WTC11 (cell line): ENCODE measurements at regions not wholly inside any gene's neighbourhood (a gene's known extent, or its start where the extent isn't known, plus 50 kb on each side); places are given as distances from the start of the nearest gene placed in this dataset.

Experiments
- ATAC-seq: fragments of 200-7000 bp; cut with Tn5 transposase; 2 replicates; pipeline ENCODE4 v1.10.0; 2021; ENCODE audit warnings: mild to moderate bottlenecking, moderate library complexity
- CTCF ChIA-PET: fragments of 300-600 bp; sonication (Branson Sonifier 250); formaldehyde crosslinking; loops from one replicate; lab custom pipeline; 2021; ENCODE audit warnings: antibody characterized with exemption; lab: Charles Lee
- POLR2A ChIA-PET: fragments of 350-600 bp; sonication (Branson Sonifier 250); formaldehyde crosslinking; loops from one replicate; lab custom pipeline; 2021; ENCODE audit warnings: antibody characterized with exemption; lab: Charles Lee
- DNase-seq: peaks from one replicate; pipeline ENCODE4 v3.0.0; 2021; ENCODE audit warnings: low spot score
- H3K27ac Mint-ChIP-seq: 2 replicates; pipeline ENCODE4 v1.8.0; 2021; ENCODE audit warnings: mixed read lengths
- H3K27me3 Mint-ChIP-seq: 2 replicates; pipeline ENCODE4 v1.8.0; 2021; ENCODE audit warnings: low read depth, mild to moderate bottlenecking, moderate library complexity, mixed read lengths
- H3K36me3 Mint-ChIP-seq: 2 replicates; pipeline ENCODE4 v1.8.0; 2021; ENCODE audit warnings: mixed read lengths
- H3K4me1 Mint-ChIP-seq: 2 replicates; pipeline ENCODE4 v1.8.0; 2022; ENCODE audit warnings: mixed read lengths
- H3K4me3 Mint-ChIP-seq: 2 replicates; pipeline ENCODE4 v1.8.0; 2021; ENCODE audit warnings: mild to moderate bottlenecking, moderate library complexity, mixed read lengths
- H3K9me3 Mint-ChIP-seq: 2 replicates; pipeline ENCODE4 v1.8.0; 2021; ENCODE audit warnings: mixed read lengths
- E2F5 ChIP-seq: sonication (generic); formaldehyde crosslinking; IDR thresholded peaks from 2 replicates; pipeline ENCODE4 v1.8.1; 2022; ENCODE audit warnings: mild to moderate bottlenecking, moderate library complexity, missing genetic modification reagents
- ELF4 ChIP-seq: sonication (generic); formaldehyde crosslinking; IDR thresholded peaks from 2 replicates; pipeline ENCODE4 v1.8.1; 2022; ENCODE audit warnings: low read depth, mild to moderate bottlenecking, moderate library complexity, missing genetic modification reagents
- FOXP1 ChIP-seq: sonication (generic); formaldehyde crosslinking; IDR thresholded peaks from 2 replicates; pipeline ENCODE4 v1.8.0; 2022; ENCODE audit warnings: missing genetic modification reagents, mild to moderate bottlenecking, moderate library complexity, borderline replicate concordance
- GABPB1 ChIP-seq: sonication (generic); formaldehyde crosslinking; IDR thresholded peaks from 2 replicates; pipeline ENCODE4 v1.8.1; 2023; ENCODE audit warnings: mild to moderate bottlenecking, missing genetic modification reagents
- GRHL2 ChIP-seq: fragments of 250-450 bp; sonication (Bioruptor Pico); IDR thresholded peaks from 2 replicates; pipeline ENCODE4 v1.8.0; 2022; ENCODE audit warnings: mild to moderate bottlenecking, moderate library complexity; ENCODE audit not compliant: insufficient replicate concordance, severe bottlenecking
- GTF2I ChIP-seq: fragments of 250-450 bp; sonication (Bioruptor Pico); conservative IDR thresholded peaks from 2 replicates; pipeline ENCODE4 v1.4.0; 2021; ENCODE audit warnings: mild to moderate bottlenecking
- HMGA2 ChIP-seq: fragments of 250-450 bp; sonication (Bioruptor Pico); IDR thresholded peaks from 2 replicates; pipeline ENCODE4 v1.4.0; 2021; ENCODE audit warnings: mild to moderate bottlenecking, moderate library complexity
- MYBL2 ChIP-seq: sonication (generic); formaldehyde crosslinking; IDR thresholded peaks from 2 replicates; pipeline ENCODE4 v1.8.1; 2023; ENCODE audit warnings: mild to moderate bottlenecking, moderate library complexity, missing genetic modification reagents
- NFYB ChIP-seq: sonication (generic); formaldehyde crosslinking; conservative IDR thresholded peaks from 2 replicates; pipeline ENCODE4 v1.8.0; 2022; ENCODE audit warnings: low read depth, missing genetic modification reagents
- NR1H2 ChIP-seq: sonication (generic); formaldehyde crosslinking; IDR thresholded peaks from 2 replicates; pipeline ENCODE4 v1.9.0; 2021; ENCODE audit warnings: mild to moderate bottlenecking, moderate library complexity, missing genetic modification reagents
- NR2C2 ChIP-seq: sonication (generic); formaldehyde crosslinking; IDR thresholded peaks from 2 replicates; pipeline ENCODE4 v1.8.0; 2022; ENCODE audit warnings: mild to moderate bottlenecking, missing genetic modification reagents
- PRRX2 ChIP-seq: fragments of 250-450 bp; sonication (Bioruptor Pico); IDR thresholded peaks from 2 replicates; pipeline ENCODE4 v1.8.0; 2021; ENCODE audit warnings: mild to moderate bottlenecking
- SOX15 ChIP-seq: fragments of 250-450 bp; sonication (Bioruptor Pico); IDR thresholded peaks from 2 replicates; pipeline ENCODE4 v1.9.0; 2021; ENCODE audit warnings: mild to moderate bottlenecking
- SP1 ChIP-seq: sonication (generic); formaldehyde crosslinking; conservative IDR thresholded peaks from 2 replicates; pipeline ENCODE4 v1.8.1; 2022; ENCODE audit warnings: missing genetic modification reagents
- TCF7 ChIP-seq: sonication (generic); formaldehyde crosslinking; IDR thresholded peaks from 2 replicates; pipeline ENCODE4 v1.8.0; 2022; ENCODE audit warnings: mild to moderate bottlenecking, low read depth, missing genetic modification reagents, moderate library complexity
- TEAD1 ChIP-seq: sonication (generic); formaldehyde crosslinking; IDR thresholded peaks from 2 replicates; pipeline ENCODE4 v1.8.0; 2022; ENCODE audit warnings: mild to moderate bottlenecking, missing genetic modification reagents
- ZMAT4 ChIP-seq: fragments of 250-450 bp; sonication (Bioruptor Pico); IDR thresholded peaks from 2 replicates; pipeline ENCODE4 v1.9.0; 2021; ENCODE audit warnings: mild to moderate bottlenecking
- ZNF138 ChIP-seq: sonication (generic); formaldehyde crosslinking; conservative IDR thresholded peaks from 2 replicates; pipeline ENCODE4 v1.8.1; 2022; ENCODE audit warnings: mild to moderate bottlenecking, moderate library complexity, missing genetic modification reagents
- ZNF219 ChIP-seq: sonication (generic); formaldehyde crosslinking; IDR thresholded peaks from 2 replicates; pipeline ENCODE4 v1.8.0; 2023; ENCODE audit warnings: missing genetic modification reagents, mild to moderate bottlenecking, borderline replicate concordance
- ZNF232 ChIP-seq: sonication (generic); formaldehyde crosslinking; IDR thresholded peaks from 2 replicates; pipeline ENCODE4 v1.8.0; 2022; ENCODE audit warnings: mild to moderate bottlenecking, missing genetic modification reagents
- ZNF423 ChIP-seq: fragments of 250-450 bp; sonication (Bioruptor Pico); IDR thresholded peaks from 2 replicates; pipeline ENCODE4 v2.1.2; 2022; ENCODE audit warnings: mild to moderate bottlenecking, moderate library complexity
- TF ChIP-seq, protein P1 (sequence below): sonication (generic); formaldehyde crosslinking; IDR thresholded peaks from 2 replicates; pipeline ENCODE4 v1.8.1; 2023; ENCODE audit warnings: mild to moderate bottlenecking, missing genetic modification reagents
- TF ChIP-seq, protein P2 (sequence below): sonication (generic); formaldehyde crosslinking; IDR thresholded peaks from 2 replicates; pipeline ENCODE4 v1.8.1; 2023; ENCODE audit warnings: mild to moderate bottlenecking, missing genetic modification reagents, moderate library complexity
- TF ChIP-seq, protein P3 (sequence below): sonication (generic); formaldehyde crosslinking; IDR thresholded peaks from 2 replicates; pipeline ENCODE4 v1.8.0; 2023; ENCODE audit warnings: mild to moderate bottlenecking, missing genetic modification reagents
- TF ChIP-seq, protein P4 (sequence below): sonication (generic); formaldehyde crosslinking; IDR thresholded peaks from 2 replicates; pipeline ENCODE4 v1.8.1; 2023; ENCODE audit warnings: mild to moderate bottlenecking, moderate library complexity, missing genetic modification reagents

- peaks cover 20% of the 10 kb centered on the region for H3K9me3 Mint-ChIP-seq
- ATAC-seq (no peak), DNase-seq (no peak)
- H3K27me3 Mint-ChIP-seq, result no peaks in the 10 kb centered on the region
- TF ChIP-seq, protein P1, sequence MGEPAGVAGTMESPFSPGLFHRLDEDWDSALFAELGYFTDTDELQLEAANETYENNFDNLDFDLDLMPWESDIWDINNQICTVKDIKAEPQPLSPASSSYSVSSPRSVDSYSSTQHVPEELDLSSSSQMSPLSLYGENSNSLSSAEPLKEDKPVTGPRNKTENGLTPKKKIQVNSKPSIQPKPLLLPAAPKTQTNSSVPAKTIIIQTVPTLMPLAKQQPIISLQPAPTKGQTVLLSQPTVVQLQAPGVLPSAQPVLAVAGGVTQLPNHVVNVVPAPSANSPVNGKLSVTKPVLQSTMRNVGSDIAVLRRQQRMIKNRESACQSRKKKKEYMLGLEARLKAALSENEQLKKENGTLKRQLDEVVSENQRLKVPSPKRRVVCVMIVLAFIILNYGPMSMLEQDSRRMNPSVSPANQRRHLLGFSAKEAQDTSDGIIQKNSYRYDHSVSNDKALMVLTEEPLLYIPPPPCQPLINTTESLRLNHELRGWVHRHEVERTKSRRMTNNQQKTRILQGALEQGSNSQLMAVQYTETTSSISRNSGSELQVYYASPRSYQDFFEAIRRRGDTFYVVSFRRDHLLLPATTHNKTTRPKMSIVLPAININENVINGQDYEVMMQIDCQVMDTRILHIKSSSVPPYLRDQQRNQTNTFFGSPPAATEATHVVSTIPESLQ (CRISPR knock-in tag), result no peak
- TF ChIP-seq, protein P2, sequence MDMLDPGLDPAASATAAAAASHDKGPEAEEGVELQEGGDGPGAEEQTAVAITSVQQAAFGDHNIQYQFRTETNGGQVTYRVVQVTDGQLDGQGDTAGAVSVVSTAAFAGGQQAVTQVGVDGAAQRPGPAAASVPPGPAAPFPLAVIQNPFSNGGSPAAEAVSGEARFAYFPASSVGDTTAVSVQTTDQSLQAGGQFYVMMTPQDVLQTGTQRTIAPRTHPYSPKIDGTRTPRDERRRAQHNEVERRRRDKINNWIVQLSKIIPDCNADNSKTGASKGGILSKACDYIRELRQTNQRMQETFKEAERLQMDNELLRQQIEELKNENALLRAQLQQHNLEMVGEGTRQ, result no peak
- no peak for TF ChIP-seq TCF7 (CRISPR knock-in tag)
- no peak for TF ChIP-seq NR2C2 (CRISPR knock-in tag)
- TF ChIP-seq, protein P3, sequence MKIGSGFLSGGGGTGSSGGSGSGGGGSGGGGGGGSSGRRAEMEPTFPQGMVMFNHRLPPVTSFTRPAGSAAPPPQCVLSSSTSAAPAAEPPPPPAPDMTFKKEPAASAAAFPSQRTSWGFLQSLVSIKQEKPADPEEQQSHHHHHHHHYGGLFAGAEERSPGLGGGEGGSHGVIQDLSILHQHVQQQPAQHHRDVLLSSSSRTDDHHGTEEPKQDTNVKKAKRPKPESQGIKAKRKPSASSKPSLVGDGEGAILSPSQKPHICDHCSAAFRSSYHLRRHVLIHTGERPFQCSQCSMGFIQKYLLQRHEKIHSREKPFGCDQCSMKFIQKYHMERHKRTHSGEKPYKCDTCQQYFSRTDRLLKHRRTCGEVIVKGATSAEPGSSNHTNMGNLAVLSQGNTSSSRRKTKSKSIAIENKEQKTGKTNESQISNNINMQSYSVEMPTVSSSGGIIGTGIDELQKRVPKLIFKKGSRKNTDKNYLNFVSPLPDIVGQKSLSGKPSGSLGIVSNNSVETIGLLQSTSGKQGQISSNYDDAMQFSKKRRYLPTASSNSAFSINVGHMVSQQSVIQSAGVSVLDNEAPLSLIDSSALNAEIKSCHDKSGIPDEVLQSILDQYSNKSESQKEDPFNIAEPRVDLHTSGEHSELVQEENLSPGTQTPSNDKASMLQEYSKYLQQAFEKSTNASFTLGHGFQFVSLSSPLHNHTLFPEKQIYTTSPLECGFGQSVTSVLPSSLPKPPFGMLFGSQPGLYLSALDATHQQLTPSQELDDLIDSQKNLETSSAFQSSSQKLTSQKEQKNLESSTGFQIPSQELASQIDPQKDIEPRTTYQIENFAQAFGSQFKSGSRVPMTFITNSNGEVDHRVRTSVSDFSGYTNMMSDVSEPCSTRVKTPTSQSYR (CRISPR knock-in tag), result no peak
- TF ChIP-seq GRHL2 (CRISPR knock-in tag), result no peak
- TF ChIP-seq SP1 (CRISPR knock-in tag), result no peak
- no peak for TF ChIP-seq NFYB (CRISPR knock-in tag)
- TF ChIP-seq E2F5, result no peak
- TF ChIP-seq NR1H2 (CRISPR knock-in tag), result no peak
- TF ChIP-seq GABPB1 (CRISPR knock-in tag), result no peak
- no peak for TF ChIP-seq MYBL2
- TF ChIP-seq ELF4 (CRISPR knock-in tag), result no peak
- TF ChIP-seq HMGA2, result no peak
- POLR2A ChIA-PET, result no interaction called here
- CTCF ChIA-PET, result interaction anchor here (1.0 to 1.2 kb wide), 2 partner anchors 10 to 38 kb away, joined by 3 to 4 read pairs; no protein-coding TSS in a partner anchor
- no peaks in the 10 kb centered on the region for H3K36me3 Mint-ChIP-seq
- H3K27ac Mint-ChIP-seq, result no peak overlapping the region
- H3K4me3 Mint-ChIP-seq, result no peak overlapping the region
- H3K4me1 Mint-ChIP-seq, result peaks cover 3% of the 10 kb centered on the region
Measured at GRCh38 chr10:78222096-78222790, 188.6 kb downstream of the RPS24 start.

DNA sequence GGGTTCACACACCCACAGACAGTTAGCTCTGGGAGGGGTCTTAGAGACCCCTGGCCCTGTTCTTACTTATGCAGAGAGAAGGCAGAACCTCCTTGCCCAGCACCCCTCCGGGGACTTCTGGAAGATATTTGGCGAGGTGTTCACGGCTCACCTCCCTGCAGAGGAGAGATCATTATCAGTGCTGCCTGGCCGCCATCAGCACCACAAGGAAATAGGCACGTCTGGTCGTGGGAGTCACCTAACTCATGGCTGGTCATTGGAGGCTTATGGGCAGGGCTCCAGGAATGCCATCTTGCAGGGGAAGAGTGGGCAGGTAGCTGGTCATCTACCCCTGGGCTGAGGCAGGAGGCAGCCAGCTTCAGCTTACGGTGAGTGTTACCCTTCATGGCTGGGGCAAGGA, 189.4 kb downstream of the RPS24 start:
- no peaks in the 10 kb centered on the region for H3K27me3 Mint-ChIP-seq
- peaks cover 20% of the 10 kb centered on the region for H3K9me3 Mint-ChIP-seq
- peaks cover 3% of the 10 kb centered on the region for H3K4me1 Mint-ChIP-seq
- POLR2A ChIA-PET, result no interaction called here
- H3K36me3 Mint-ChIP-seq, result no peaks in the 10 kb centered on the region
- DNase-seq, result no peak
- no peak overlapping the region for H3K4me3 Mint-ChIP-seq
- CTCF ChIA-PET, result interaction anchor here (1.2 kb wide), 1 partner anchor 9 kb away, joined by 4 read pairs; no protein-coding TSS in a partner anchor
- no peak overlapping the region for H3K27ac Mint-ChIP-seq
- no peak for ATAC-seq
- TF ChIP-seq PRRX2 (CRISPR knock-in tag) (no peak), ZNF423 (CRISPR knock-in tag) (no peak), TEAD1 (no peak), NR1H2 (CRISPR knock-in tag) (no peak), SOX15 (CRISPR knock-in tag) (no peak), GTF2I (CRISPR knock-in tag) (no peak), ZNF219 (CRISPR knock-in tag) (no peak), NFYB (CRISPR knock-in tag) (no peak), ZNF138 (CRISPR knock-in tag) (no peak), MYBL2 (no peak), ZMAT4 (CRISPR knock-in tag) (no peak), FOXP1 (CRISPR knock-in tag) (no peak), ZNF232 (CRISPR knock-in tag) (no peak)
- TF ChIP-seq, protein P4, sequence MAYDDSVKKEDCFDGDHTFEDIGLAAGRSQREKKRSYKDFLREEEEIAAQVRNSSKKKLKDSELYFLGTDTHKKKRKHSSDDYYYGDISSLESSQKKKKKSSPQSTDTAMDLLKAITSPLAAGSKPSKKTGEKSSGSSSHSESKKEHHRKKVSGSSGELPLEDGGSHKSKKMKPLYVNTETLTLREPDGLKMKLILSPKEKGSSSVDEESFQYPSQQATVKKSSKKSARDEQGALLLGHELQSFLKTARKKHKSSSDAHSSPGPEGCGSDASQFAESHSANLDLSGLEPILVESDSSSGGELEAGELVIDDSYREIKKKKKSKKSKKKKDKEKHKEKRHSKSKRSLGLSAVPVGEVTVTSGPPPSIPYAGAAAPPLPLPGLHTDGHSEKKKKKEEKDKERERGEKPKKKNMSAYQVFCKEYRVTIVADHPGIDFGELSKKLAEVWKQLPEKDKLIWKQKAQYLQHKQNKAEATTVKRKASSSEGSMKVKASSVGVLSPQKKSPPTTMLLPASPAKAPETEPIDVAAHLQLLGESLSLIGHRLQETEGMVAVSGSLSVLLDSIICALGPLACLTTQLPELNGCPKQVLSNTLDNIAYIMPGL (CRISPR knock-in tag), result no peak
- TF ChIP-seq, protein P2, result no peak
